ENCODE measurements at regions not wholly inside any gene's neighbourhood (a gene's known extent, or its start where the extent isn't known, plus 50 kb on each side); places are given as distances from the start of the nearest gene placed in this dataset.

GRCh38 chr10:64454962-64455361 is 933.8 kb downstream of the REEP3 start:
- Mint-ChIP-seq H3K36me3 (ENCODE audit: low read depth) (no peaks in the 10 kb centered on the region), H3K9me3 (no peaks in the 10 kb centered on the region), H3K27me3 (no peaks in the 10 kb centered on the region), H3K27ac (no peak overlapping the region), H3K4me1 (no peaks in the 10 kb centered on the region), H3K4me3 (no peak overlapping the region)
- DNase-seq, result no peak
- no peak for ATAC-seq (ENCODE audit: low read depth)
- CTCF ChIA-PET, result no interaction called here
- POLR2A ChIA-PET, result no interaction called here
- no peak for TF ChIP-seq CTCF (IDR thresholded peaks at IDR 0.05)
- intact Hi-C loops (cut with micrococcal nuclease), result no loop called here

GRCh38 chr10:64458306-64458705 is 937.1 kb downstream of the REEP3 start:
- ATAC-seq (ENCODE audit: low read depth), result no peak
- peaks cover under 1% of the 10 kb centered on the region for H3K9me3 Mint-ChIP-seq
- no peak overlapping the region for H3K27ac Mint-ChIP-seq
- TF ChIP-seq CTCF (IDR thresholded peaks at IDR 0.05), result no peak
- DNase-seq, result no peak
- H3K27me3 Mint-ChIP-seq, result no peaks in the 10 kb centered on the region
- H3K4me3 Mint-ChIP-seq, result no peak overlapping the region
- no peaks in the 10 kb centered on the region for H3K4me1 Mint-ChIP-seq
- intact Hi-C loops (cut with micrococcal nuclease), result no loop called here
- H3K36me3 Mint-ChIP-seq (ENCODE audit: low read depth), result no peaks in the 10 kb centered on the region
- ChIA-PET POLR2A (no interaction called here), CTCF (no interaction called here)

GRCh38 chr10:64463406-64463805 is 942.2 kb downstream of the REEP3 start:
- Mint-ChIP-seq H3K9me3 (peaks cover 12% of the 10 kb centered on the region), H3K4me1 (no peaks in the 10 kb centered on the region), H3K4me3 (no peak overlapping the region), H3K27ac (no peak overlapping the region), H3K27me3 (no peaks in the 10 kb centered on the region), H3K36me3 (ENCODE audit: low read depth) (no peaks in the 10 kb centered on the region)
- CTCF ChIA-PET, result no interaction called here
- DNase-seq (no peak), ATAC-seq (ENCODE audit: low read depth) (no peak)
- POLR2A ChIA-PET, result no interaction called here
- TF ChIP-seq CTCF (IDR thresholded peaks at IDR 0.05), result no peak
- intact Hi-C loops (cut with micrococcal nuclease), result no loop called here

GRCh38 chr10:64465653-64466052 is 944.5 kb downstream of the REEP3 start:
- intact Hi-C loops (cut with micrococcal nuclease), result no loop called here
- ChIA-PET CTCF (no interaction called here), POLR2A (no interaction called here)
- Mint-ChIP-seq H3K36me3 (ENCODE audit: low read depth) (no peaks in the 10 kb centered on the region), H3K4me1 (no peaks in the 10 kb centered on the region), H3K9me3 (peaks cover 13% of the 10 kb centered on the region), H3K4me3 (no peak overlapping the region), H3K27me3 (no peaks in the 10 kb centered on the region), H3K27ac (no peak overlapping the region)
- no peak for TF ChIP-seq CTCF (IDR thresholded peaks at IDR 0.05)
- ATAC-seq (ENCODE audit: low read depth) (no peak), DNase-seq (no peak)

GRCh38 chr10:64468219-64468618 is 947.0 kb downstream of the REEP3 start:
- no peaks in the 10 kb centered on the region for H3K36me3 Mint-ChIP-seq (ENCODE audit: low read depth)
- CTCF ChIA-PET, result no interaction called here
- POLR2A ChIA-PET, result no interaction called here
- no peak for ATAC-seq (ENCODE audit: low read depth)
- intact Hi-C loops (cut with micrococcal nuclease), result no loop called here
- DNase-seq, result no peak
- H3K4me1 Mint-ChIP-seq, result no peaks in the 10 kb centered on the region
- H3K4me3 Mint-ChIP-seq, result no peak overlapping the region
- H3K27ac Mint-ChIP-seq, result no peak overlapping the region
- no peaks in the 10 kb centered on the region for H3K27me3 Mint-ChIP-seq
- peaks cover 13% of the 10 kb centered on the region for H3K9me3 Mint-ChIP-seq
- no peak for TF ChIP-seq CTCF (IDR thresholded peaks at IDR 0.05)
